CD4-positive, alpha-beta memory T cell (primary cell): ENCODE measurements at regions not wholly inside any gene's neighbourhood (a gene's known extent, or its start where the extent isn't known, plus 50 kb on each side); places are given as distances from the start of the nearest gene placed in this dataset.

Experiments
- CTCF ChIA-PET: fragments of 350-600 bp; sonication (Branson Sonifier 250); formaldehyde crosslinking; loops from one replicate; lab custom pipeline; 2021; ENCODE audit warnings: inconsistent platforms; ENCODE audit not compliant: partially characterized antibody; lab: Charles Lee
- POLR2A ChIA-PET: fragments of 350-600 bp; sonication (Branson Sonifier 250); formaldehyde crosslinking; loops from one replicate; lab custom pipeline; 2021; ENCODE audit not compliant: partially characterized antibody; lab: Charles Lee
- DNase-seq, 5 donors: peaks; one replicate each; pipeline versions ENCODE4 v3.0.0 to v3.0.0-alpha.2; 2020 to 2022; ENCODE audit warnings: mixed read lengths in 1 of 5
- H3K27ac ChIP-seq: one replicate; pipeline ENCODE4 v1.7.0; 2013; ENCODE audit warnings: low read depth, low read length
- H3K27me3 ChIP-seq: 2 replicates; pipeline ENCODE4 v1.7.0; 2013; ENCODE audit warnings: mild to moderate bottlenecking, low read length, moderate library complexity; ENCODE audit not compliant: insufficient read depth
- H3K36me3 ChIP-seq: 2 replicates; pipeline ENCODE4 v1.7.0; 2013; ENCODE audit warnings: mild to moderate bottlenecking, low read length, moderate library complexity; ENCODE audit not compliant: insufficient read depth
- H3K4me1 ChIP-seq: 2 replicates; pipeline ENCODE4 v1.7.0; 2013; ENCODE audit warnings: mild to moderate bottlenecking, low read length, moderate library complexity; ENCODE audit not compliant: insufficient read depth
- H3K4me3 ChIP-seq, 2 donors: one replicate each; pipeline ENCODE4 v1.7.0; 2013; ENCODE audit warnings: low read length in 2 of 2, mild to moderate bottlenecking in 1 of 2
- H3K9me3 ChIP-seq, 2 donors: one replicate each; pipeline ENCODE4 v1.7.0; 2013; ENCODE audit warnings: low read length in 2 of 2, control low read depth in 1 of 2; ENCODE audit not compliant: control insufficient read depth in 1 of 2
- H3K27ac Mint-ChIP-seq, 7 donors: one replicate each; pipeline ENCODE4 v1.8.0; 2020 to 2021; ENCODE audit warnings: mixed read lengths in 7 of 7, mild to moderate bottlenecking in 6 of 7, inconsistent platforms in 3 of 7, moderate library complexity in 3 of 7
- H3K27me3 Mint-ChIP-seq, 2 donors: one replicate each; pipeline ENCODE4 v1.8.0; 2020 to 2021; ENCODE audit warnings: mixed read lengths in 2 of 2
- H3K36me3 Mint-ChIP-seq, 2 donors: one replicate each; pipeline ENCODE4 v1.8.0; 2020 to 2021; ENCODE audit warnings: mixed read lengths in 2 of 2, inconsistent platforms in 1 of 2, mild to moderate bottlenecking in 1 of 2
- H3K4me1 Mint-ChIP-seq, 4 donors: one replicate each; pipeline ENCODE4 v1.8.0; 2020 to 2021; ENCODE audit warnings: mixed read lengths in 4 of 4, mild to moderate bottlenecking in 1 of 4
- H3K4me3 Mint-ChIP-seq, 8 donors: one replicate each; pipeline ENCODE4 v1.8.0; 2020 to 2021; ENCODE audit warnings: mixed read lengths in 8 of 8, mild to moderate bottlenecking in 7 of 8, moderate library complexity in 6 of 8, inconsistent platforms in 3 of 8
- H3K9me3 Mint-ChIP-seq, 8 donors: one replicate each; pipeline ENCODE4 v1.8.0; 2020 to 2021; ENCODE audit warnings: mixed read lengths in 8 of 8, mild to moderate bottlenecking in 5 of 8, inconsistent platforms in 3 of 8, moderate library complexity in 1 of 8
- intact Hi-C: fragments of 100-400 bp; cut with micrococcal nuclease; formaldehyde crosslinking; loops from one replicate; pipeline ENCODE4 v1.15.1; 2023

DNA sequence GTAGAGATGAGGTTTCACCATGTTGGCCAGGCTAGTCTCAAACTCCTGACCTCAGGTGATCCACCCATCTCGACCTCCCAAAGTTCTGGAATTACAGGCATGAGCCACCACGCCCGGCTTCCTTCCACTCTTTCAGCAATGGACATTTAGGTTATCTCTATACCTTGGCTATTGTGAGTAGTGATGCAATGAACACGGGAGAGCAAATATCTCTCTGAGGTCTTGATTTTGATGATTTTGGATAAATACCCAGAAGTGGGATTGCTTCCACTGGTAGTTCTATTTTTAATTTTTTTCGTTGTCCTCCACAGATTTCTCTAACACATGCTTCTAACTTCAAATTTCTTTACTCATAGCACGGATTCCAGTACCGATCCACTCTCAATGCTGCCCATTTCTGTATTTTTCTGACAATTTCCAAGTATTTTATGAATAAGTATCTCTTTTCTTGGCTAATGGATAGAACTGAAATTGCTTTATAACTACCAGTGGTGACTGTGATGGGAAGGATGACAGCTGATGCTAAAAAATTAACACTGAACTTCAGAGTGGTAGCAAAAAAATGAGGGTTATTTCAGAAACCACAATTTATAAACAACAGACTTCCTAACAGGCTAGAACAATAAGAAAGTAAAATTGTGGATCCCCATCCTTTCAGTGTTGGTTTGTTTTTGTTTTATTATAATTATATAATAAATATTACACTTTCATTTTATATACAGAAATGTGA, 327.5 kb upstream of the RUNX1 start:
- DNase-seq: no peak
- H3K27ac Mint-ChIP-seq: no peak overlapping the region
- H3K4me3 Mint-ChIP-seq: no peak overlapping the region
- peaks cover 0 to 1% (median 0%) of the 10 kb centered on the region in 8 donors for H3K9me3 Mint-ChIP-seq
- Histone ChIP-seq H3K27me3 (no peaks in the 10 kb centered on the region), H3K9me3 (no peaks in the 10 kb centered on the region), H3K36me3 (no peaks in the 10 kb centered on the region), H3K4me1 (no peaks in the 10 kb centered on the region), H3K4me3 (no peak overlapping the region), H3K27ac (no peak overlapping the region)
- no peaks in the 10 kb centered on the region for H3K4me1 Mint-ChIP-seq
- no peaks in the 10 kb centered on the region for H3K36me3 Mint-ChIP-seq
- intact Hi-C loops: no loop called here
- peaks cover 0 to 2% of the 10 kb centered on the region in 2 donors for H3K27me3 Mint-ChIP-seq
- POLR2A ChIA-PET: no interaction called here
- CTCF ChIA-PET: no interaction called here

GRCh38 chr21:35375115-35375514, 326.0 kb upstream of the RUNX1 start:
- Mint-ChIP-seq H3K4me1 (no peaks in the 10 kb centered on the region), H3K36me3 (no peaks in the 10 kb centered on the region), H3K4me3 (no peak overlapping the region), H3K9me3 (peaks cover 0 to 1% (median 0%) of the 10 kb centered on the region in 8 donors), H3K27me3 (peaks cover 0 to 2% of the 10 kb centered on the region in 2 donors), H3K27ac (no peak overlapping the region)
- no peaks in the 10 kb centered on the region for H3K9me3 ChIP-seq
- ChIA-PET POLR2A (no interaction called here), CTCF (no interaction called here)
- no peaks in the 10 kb centered on the region for H3K27me3 ChIP-seq
- H3K4me1 ChIP-seq: no peaks in the 10 kb centered on the region
- intact Hi-C loops: no loop called here
- H3K4me3 ChIP-seq: no peak overlapping the region
- no peak overlapping the region for H3K27ac ChIP-seq
- no peak for DNase-seq
- no peaks in the 10 kb centered on the region for H3K36me3 ChIP-seq

- H3K27ac Mint-ChIP-seq: no peak overlapping the region
- H3K27me3 ChIP-seq: no peaks in the 10 kb centered on the region
- H3K27ac ChIP-seq: no peak overlapping the region
- no peaks in the 10 kb centered on the region for H3K4me1 Mint-ChIP-seq
- peaks cover 0 to 1% (median 0%) of the 10 kb centered on the region in 8 donors for H3K9me3 Mint-ChIP-seq
- CTCF ChIA-PET: no interaction called here
- no peak for DNase-seq
- POLR2A ChIA-PET: no interaction called here
- H3K9me3 ChIP-seq: no peaks in the 10 kb centered on the region
- intact Hi-C loops: no loop called here
- H3K4me1 ChIP-seq: no peaks in the 10 kb centered on the region
- H3K27me3 Mint-ChIP-seq: peaks cover 0 to 2% of the 10 kb centered on the region in 2 donors
- H3K36me3 Mint-ChIP-seq: no peaks in the 10 kb centered on the region
- H3K4me3 ChIP-seq: no peak overlapping the region
- H3K4me3 Mint-ChIP-seq: no peak overlapping the region
- no peaks in the 10 kb centered on the region for H3K36me3 ChIP-seq
Observed at GRCh38 chr21:35373998-35374397, 324.9 kb upstream of the RUNX1 start.

GRCh38 chr21:35372201-35372600, 323.1 kb upstream of the RUNX1 start:
- H3K27ac ChIP-seq: no peak overlapping the region
- intact Hi-C loops: no loop called here
- POLR2A ChIA-PET: no interaction called here

GRCh38 chr21:35370671-35371070, 321.6 kb upstream of the RUNX1 start:
- no peak for DNase-seq
- POLR2A ChIA-PET: no interaction called here
- no peak overlapping the region for H3K4me3 Mint-ChIP-seq

More at GRCh38 chr21:35372201-35372600, 323.1 kb upstream of the RUNX1 start:
- Mint-ChIP-seq H3K27me3 (no peaks in the 10 kb centered on the region), H3K4me1 (no peaks in the 10 kb centered on the region), H3K9me3 (no peaks in the 10 kb centered on the region), H3K27ac (no peak overlapping the region), H3K4me3 (no peak overlapping the region), H3K36me3 (no peaks in the 10 kb centered on the region)
- no peaks in the 10 kb centered on the region for H3K9me3 ChIP-seq
- H3K4me1 ChIP-seq: no peaks in the 10 kb centered on the region
- no peaks in the 10 kb centered on the region for H3K36me3 ChIP-seq
- no peaks in the 10 kb centered on the region for H3K27me3 ChIP-seq
- CTCF ChIA-PET: no interaction called here
- DNase-seq: no peak
- H3K4me3 ChIP-seq: no peak overlapping the region

DNA sequence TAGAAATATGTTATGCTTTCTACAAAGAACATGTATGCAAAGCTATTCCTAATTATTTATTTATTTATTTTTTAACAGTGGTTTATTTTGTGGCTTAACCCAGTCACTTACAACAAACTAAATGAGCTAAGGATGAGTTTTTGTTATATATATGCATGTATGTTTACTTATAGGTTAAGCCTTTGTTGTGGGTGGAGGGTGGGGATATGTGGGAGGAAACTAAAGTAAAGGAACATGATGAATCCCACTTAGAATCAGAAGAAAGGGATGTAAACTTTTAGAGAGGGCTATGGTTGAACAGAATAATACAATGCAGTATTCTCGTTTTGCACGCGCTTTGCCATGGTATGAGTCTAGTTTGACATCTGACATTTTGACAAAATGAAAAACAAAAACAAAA, 321.0 kb upstream of the RUNX1 start:
- DNase-seq: no peak
- CTCF ChIA-PET: no interaction called here
- peaks cover 0 to 2% (median 0%) of the 10 kb centered on the region in 8 donors for H3K9me3 Mint-ChIP-seq
- POLR2A ChIA-PET: no interaction called here
- H3K27ac ChIP-seq: no peak overlapping the region
- H3K4me1 Mint-ChIP-seq: no peaks in the 10 kb centered on the region
- no peaks in the 10 kb centered on the region for H3K36me3 Mint-ChIP-seq
- no peaks in the 10 kb centered on the region for H3K27me3 Mint-ChIP-seq
- H3K4me3 Mint-ChIP-seq: no peak overlapping the region
- no peaks in the 10 kb centered on the region for H3K27me3 ChIP-seq
- no peaks in the 10 kb centered on the region for H3K4me1 ChIP-seq
- H3K4me3 ChIP-seq: no peak overlapping the region
- no peaks in the 10 kb centered on the region for H3K9me3 ChIP-seq
- H3K27ac Mint-ChIP-seq: no peak overlapping the region
- no peaks in the 10 kb centered on the region for H3K36me3 ChIP-seq
- intact Hi-C loops: no loop called here

More at GRCh38 chr21:35370671-35371070, 321.6 kb upstream of the RUNX1 start:
- intact Hi-C loops: no loop called here
- Mint-ChIP-seq H3K4me1 (no peaks in the 10 kb centered on the region), H3K27me3 (no peaks in the 10 kb centered on the region), H3K9me3 (peaks cover 0 to 2% (median 0%) of the 10 kb centered on the region in 8 donors), H3K27ac (no peak overlapping the region), H3K36me3 (no peaks in the 10 kb centered on the region)
- CTCF ChIA-PET: no interaction called here
- no peak overlapping the region for H3K4me3 ChIP-seq
- no peaks in the 10 kb centered on the region for H3K27me3 ChIP-seq
- H3K36me3 ChIP-seq: no peaks in the 10 kb centered on the region
- H3K27ac ChIP-seq: no peak overlapping the region
- no peaks in the 10 kb centered on the region for H3K9me3 ChIP-seq
- H3K4me1 ChIP-seq: no peaks in the 10 kb centered on the region

GRCh38 chr21:35368326-35368725, 319.2 kb upstream of the RUNX1 start:
- no peaks in the 10 kb centered on the region for H3K27me3 ChIP-seq
- H3K4me3 ChIP-seq: no peak overlapping the region
- no peak overlapping the region for H3K27ac Mint-ChIP-seq
- CTCF ChIA-PET: interaction anchor here (1.0 kb wide), 1 partner anchor 440 kb away, joined by 3 read pairs; no protein-coding TSS in a partner anchor
- H3K27ac ChIP-seq: no peak overlapping the region
- H3K4me3 Mint-ChIP-seq: peak overlapping the region in 1 of 8 donors; percentile 1
- H3K36me3 ChIP-seq: no peaks in the 10 kb centered on the region
- no peaks in the 10 kb centered on the region for H3K4me1 ChIP-seq
- peaks cover 0 to 4% (median 0%) of the 10 kb centered on the region in 8 donors for H3K9me3 Mint-ChIP-seq
- H3K9me3 ChIP-seq: no peaks in the 10 kb centered on the region
- no peaks in the 10 kb centered on the region for H3K4me1 Mint-ChIP-seq
- POLR2A ChIA-PET: no interaction called here
- no peak for DNase-seq
- H3K36me3 Mint-ChIP-seq: no peaks in the 10 kb centered on the region
- intact Hi-C loops: no loop called here
- H3K27me3 Mint-ChIP-seq: no peaks in the 10 kb centered on the region
